Spleen (tissue), 7 donors: ENCODE measurements at regions not wholly inside any gene's neighbourhood (a gene's known extent, or its start where the extent isn't known, plus 50 kb on each side); places are given as distances from the start of the nearest gene placed in this dataset.

Experiments
- POLR2A ChIP-seq, 3 donors: fragments of 450-650 bp; IDR thresholded peaks; one replicate each; pipeline ENCODE4 v1.5.1; 2017; ENCODE audit warnings: antibody characterized with exemption in 3 of 3, mild to moderate bottlenecking in 1 of 3
- POLR2AphosphoS5 ChIP-seq, 3 donors: sonication (generic); formaldehyde crosslinking; IDR thresholded peaks; one replicate each; pipeline ENCODE4 v1.5.1; 2017; ENCODE audit warnings: antibody characterized with exemption in 3 of 3
- TF ChIP-seq, protein P1 (sequence below), 11 experiments: fragments of 200-600 bp in 7 of 11; fragments of 450-650 bp in 4 of 11; sonication (generic) in 4 of 11; IDR thresholded peaks in 8 of 11; conservative IDR thresholded peaks in 3 of 11; 1 replicate in 7 of 11; 2 replicates in 4 of 11; pipeline versions ENCODE4 v1.4.0 to v1.8.0; 2016 to 2021; ENCODE audit warnings: antibody characterized with exemption in 11 of 11, inconsistent platforms in 4 of 11, mild to moderate bottlenecking in 1 of 11
- donor health status: DM: no; HTN: no; CAD: no; lungs with moderate emphysema.
- donor health status: DM: no; HTN: no; CAD: no.
- donor health status: DM: no; HTN: no; CAD: no.

GRCh38 chr14:38083039-38083438, 124.7 kb upstream of the SSTR1 start:
- TF ChIP-seq, protein P1, sequence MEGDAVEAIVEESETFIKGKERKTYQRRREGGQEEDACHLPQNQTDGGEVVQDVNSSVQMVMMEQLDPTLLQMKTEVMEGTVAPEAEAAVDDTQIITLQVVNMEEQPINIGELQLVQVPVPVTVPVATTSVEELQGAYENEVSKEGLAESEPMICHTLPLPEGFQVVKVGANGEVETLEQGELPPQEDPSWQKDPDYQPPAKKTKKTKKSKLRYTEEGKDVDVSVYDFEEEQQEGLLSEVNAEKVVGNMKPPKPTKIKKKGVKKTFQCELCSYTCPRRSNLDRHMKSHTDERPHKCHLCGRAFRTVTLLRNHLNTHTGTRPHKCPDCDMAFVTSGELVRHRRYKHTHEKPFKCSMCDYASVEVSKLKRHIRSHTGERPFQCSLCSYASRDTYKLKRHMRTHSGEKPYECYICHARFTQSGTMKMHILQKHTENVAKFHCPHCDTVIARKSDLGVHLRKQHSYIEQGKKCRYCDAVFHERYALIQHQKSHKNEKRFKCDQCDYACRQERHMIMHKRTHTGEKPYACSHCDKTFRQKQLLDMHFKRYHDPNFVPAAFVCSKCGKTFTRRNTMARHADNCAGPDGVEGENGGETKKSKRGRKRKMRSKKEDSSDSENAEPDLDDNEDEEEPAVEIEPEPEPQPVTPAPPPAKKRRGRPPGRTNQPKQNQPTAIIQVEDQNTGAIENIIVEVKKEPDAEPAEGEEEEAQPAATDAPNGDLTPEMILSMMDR (IDR thresholded peaks at IDR 0.05 in 8 of 11, conservative IDR thresholded peaks at IDR 0.05 in 3 of 11) = no peak
- TF ChIP-seq POLR2A (IDR thresholded peaks at IDR 0.05) (no peak), POLR2AphosphoS5 (IDR thresholded peaks at IDR 0.05) (no peak)
